Lung (tissue), 11 donors: ENCODE measurements at regions not wholly inside any gene's neighbourhood (a gene's known extent, or its start where the extent isn't known, plus 50 kb on each side); places are given as distances from the start of the nearest gene placed in this dataset.

ENCODE experiments used
- ATAC-seq: fragments of 200-7000 bp; cut with Tn5 transposase; one replicate; pipeline ENCODE4 v1.9.1; 2020; ENCODE audit warnings: moderate number of reproducible peaks; ENCODE audit not compliant: insufficient read depth, low FRiP score
- DNase-seq, 3 donors: peaks; one replicate each; pipeline ENCODE4 v3.0.0-alpha.2; 2013 to 2017
- H3K27ac ChIP-seq, 2 donors: one replicate each; pipeline ENCODE4 v1.5.1; 2013; ENCODE audit warnings: mild to moderate bottlenecking in 2 of 2, moderate library complexity in 2 of 2, control low read depth in 1 of 2, inconsistent platforms in 1 of 2, low read depth in 1 of 2, low read length in 1 of 2
- H3K27me3 ChIP-seq, 3 donors: one replicate each; pipeline ENCODE4 v1.5.1; 2013; ENCODE audit warnings: low read length in 2 of 3; ENCODE audit not compliant: control insufficient read depth in 3 of 3, insufficient read depth in 3 of 3
- H3K36me3 ChIP-seq, 4 donors: one replicate each; pipeline ENCODE4 v1.5.1; 2013; ENCODE audit warnings: low read length in 4 of 4, mild to moderate bottlenecking in 1 of 4, moderate library complexity in 1 of 4; ENCODE audit not compliant: control insufficient read depth in 4 of 4, insufficient read depth in 4 of 4
- H3K4me1 ChIP-seq, 5 donors: one replicate each; pipeline ENCODE4 v1.5.1; 2013; ENCODE audit warnings: low read length in 5 of 5, mild to moderate bottlenecking in 2 of 5, moderate library complexity in 1 of 5; ENCODE audit not compliant: control insufficient read depth in 5 of 5, insufficient read depth in 5 of 5
- H3K4me3 ChIP-seq: one replicate; pipeline ENCODE4 v1.5.1; 2013; ENCODE audit warnings: mild to moderate bottlenecking, control low read depth, moderate library complexity
- H3K9ac ChIP-seq, 2 donors: one replicate each; pipeline ENCODE4 v1.5.1; 2013; ENCODE audit warnings: low read length in 2 of 2, control low read depth in 1 of 2; ENCODE audit not compliant: insufficient read depth in 1 of 2
- H3K9me3 ChIP-seq, 4 donors: one replicate each; pipeline ENCODE4 v1.5.1; 2013; ENCODE audit warnings: low read length in 3 of 4, mild to moderate bottlenecking in 1 of 4, moderate library complexity in 1 of 4; ENCODE audit not compliant: control insufficient read depth in 4 of 4, insufficient read depth in 3 of 4
- whole genome bisulfite sequencing, 2 donors: extraction: QIAGEN DNeasy Blood & Tissue Kit; methylation state at CpG; one replicate each; pipeline ENCODE4 v1.1.7; 2013; 5-methylcytosine and 5-hydroxymethylcytosine counted together
- TF ChIP-seq, protein P1 (sequence below): IDR thresholded peaks from 2 replicates; pipeline ENCODE4 v1.5.1; 2012; ENCODE audit warnings: mild to moderate bottlenecking; ENCODE audit errors: control extremely low read depth, extremely low read depth
- donor health status: control.
- donor health status: control.
- donor health status: Bipolar disorder and iron deficiency.
- donor health status: healthy.
- donor health status: DM: yes; HTN: yes; CAD: no.

DNA sequence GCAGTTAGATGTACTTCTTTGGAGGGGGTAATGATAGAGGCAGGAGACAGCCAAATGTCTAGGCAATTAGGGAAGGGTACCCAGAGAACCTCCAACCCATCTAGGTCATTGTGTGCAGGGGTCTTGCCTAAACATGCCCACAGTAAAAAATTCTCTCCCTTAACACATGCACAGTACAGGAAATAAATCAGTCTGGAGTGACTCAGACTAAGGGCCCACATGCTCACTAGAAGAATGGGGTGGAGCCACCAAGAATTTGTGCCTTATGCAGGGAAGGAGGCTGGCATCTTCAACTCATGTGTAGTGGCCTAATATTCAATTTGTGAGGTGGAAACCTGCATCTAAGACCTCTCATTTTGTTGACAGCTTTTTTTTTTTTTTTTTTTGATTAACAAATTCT, 945.3 kb upstream of the GRIA3 start:
- ATAC-seq, result no peak
- Histone ChIP-seq H3K4me1 (no peaks in the 10 kb centered on the region), H3K9me3 (peaks cover 0 to 4% (median 2%) of the 10 kb centered on the region in 4 donors), H3K27ac (no peak overlapping the region), H3K9ac (no peak overlapping the region), H3K4me3 (no peak overlapping the region), H3K36me3 (no peaks in the 10 kb centered on the region), H3K27me3 (peaks cover 0 to 3% (median 0%) of the 10 kb centered on the region in 3 donors)
- TF ChIP-seq, protein P1, sequence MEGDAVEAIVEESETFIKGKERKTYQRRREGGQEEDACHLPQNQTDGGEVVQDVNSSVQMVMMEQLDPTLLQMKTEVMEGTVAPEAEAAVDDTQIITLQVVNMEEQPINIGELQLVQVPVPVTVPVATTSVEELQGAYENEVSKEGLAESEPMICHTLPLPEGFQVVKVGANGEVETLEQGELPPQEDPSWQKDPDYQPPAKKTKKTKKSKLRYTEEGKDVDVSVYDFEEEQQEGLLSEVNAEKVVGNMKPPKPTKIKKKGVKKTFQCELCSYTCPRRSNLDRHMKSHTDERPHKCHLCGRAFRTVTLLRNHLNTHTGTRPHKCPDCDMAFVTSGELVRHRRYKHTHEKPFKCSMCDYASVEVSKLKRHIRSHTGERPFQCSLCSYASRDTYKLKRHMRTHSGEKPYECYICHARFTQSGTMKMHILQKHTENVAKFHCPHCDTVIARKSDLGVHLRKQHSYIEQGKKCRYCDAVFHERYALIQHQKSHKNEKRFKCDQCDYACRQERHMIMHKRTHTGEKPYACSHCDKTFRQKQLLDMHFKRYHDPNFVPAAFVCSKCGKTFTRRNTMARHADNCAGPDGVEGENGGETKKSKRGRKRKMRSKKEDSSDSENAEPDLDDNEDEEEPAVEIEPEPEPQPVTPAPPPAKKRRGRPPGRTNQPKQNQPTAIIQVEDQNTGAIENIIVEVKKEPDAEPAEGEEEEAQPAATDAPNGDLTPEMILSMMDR, result no peak
- no peak for DNase-seq

DNA sequence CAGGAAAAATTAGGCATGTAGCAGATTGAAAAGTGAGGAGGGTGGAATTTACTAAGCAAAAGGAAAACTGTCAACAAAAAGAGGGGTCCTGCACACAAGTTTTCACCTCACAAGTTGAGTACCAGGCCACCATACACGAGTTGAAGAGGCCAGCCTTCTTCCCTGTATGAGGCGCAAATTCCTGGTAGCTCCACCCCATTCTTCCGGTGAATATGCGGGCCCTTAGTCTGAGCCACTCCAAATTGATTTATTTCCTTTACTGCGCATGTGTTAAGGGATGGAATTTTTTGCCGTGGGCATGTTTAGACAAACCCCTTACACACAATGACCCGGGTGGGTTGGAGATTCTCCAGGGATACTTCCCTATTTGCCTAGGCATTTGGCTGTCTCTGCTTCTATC, 942.1 kb upstream of the GRIA3 start:
- WGBS, 2 donors, result 81 to 82% methylated on average over 7 of the region's 7 CpGs
- Histone ChIP-seq H3K4me3 (no peak overlapping the region), H3K27me3 (peaks cover 0 to 3% (median 0%) of the 10 kb centered on the region in 3 donors), H3K36me3 (no peaks in the 10 kb centered on the region), H3K27ac (no peak overlapping the region), H3K9me3 (peaks cover 0 to 3% (median 1%) of the 10 kb centered on the region in 4 donors), H3K4me1 (no peaks in the 10 kb centered on the region), H3K9ac (no peak overlapping the region)
- TF ChIP-seq, protein P1, result no peak
- ATAC-seq (no peak), DNase-seq (no peak)

DNA sequence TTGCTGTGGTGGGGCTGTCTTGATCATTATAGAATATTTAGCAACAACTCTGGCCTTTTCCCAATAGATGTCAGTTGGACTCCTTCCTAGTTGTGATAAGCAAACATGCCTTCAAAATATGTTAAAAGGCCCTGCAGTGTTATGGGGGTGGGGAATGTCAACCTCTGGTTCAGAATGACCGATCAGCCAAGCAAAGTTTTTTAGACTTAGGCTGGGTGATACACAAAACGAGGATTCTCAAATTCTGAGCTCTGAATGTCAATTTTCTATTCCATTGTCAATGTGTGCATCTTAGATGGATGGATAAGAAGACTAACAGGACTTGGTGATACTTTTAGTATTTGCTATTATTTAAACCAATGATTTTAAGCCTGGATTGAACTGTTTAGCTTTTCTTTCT, 940.0 kb upstream of the GRIA3 start:
- ATAC-seq, result no peak
- 36 to 55% methylated on average over 2 of the region's 2 CpGs for WGBS, 2 donors
- Histone ChIP-seq H3K27me3 (peaks cover 0 to 3% (median 0%) of the 10 kb centered on the region in 3 donors), H3K9me3 (no peaks in the 10 kb centered on the region), H3K4me3 (no peak overlapping the region), H3K36me3 (no peaks in the 10 kb centered on the region), H3K27ac (no peak overlapping the region), H3K9ac (no peak overlapping the region), H3K4me1 (no peaks in the 10 kb centered on the region)
- TF ChIP-seq, protein P1, result no peak
- no peak for DNase-seq

GRCh38 chrX:122245175-122245574, 938.9 kb upstream of the GRIA3 start:
- H3K4me3 ChIP-seq, result no peak overlapping the region
- ATAC-seq, result no peak
- no peak overlapping the region for H3K27ac ChIP-seq
- peaks cover 0 to 3% (median 0%) of the 10 kb centered on the region in 3 donors for H3K27me3 ChIP-seq
- no peak overlapping the region for H3K9ac ChIP-seq
- no peaks in the 10 kb centered on the region for H3K4me1 ChIP-seq
- H3K9me3 ChIP-seq, result no peaks in the 10 kb centered on the region
- no peak for DNase-seq
- no peaks in the 10 kb centered on the region for H3K36me3 ChIP-seq
- TF ChIP-seq, protein P1, result no peak
